Dendritic cell treated with granulocyte-macrophage colony-stimulating factor and Interleukin-4, amounts not matched to agents 40 ng/mL and 50 ng/mL, for 4 days (primary cell): ENCODE measurements at regions not wholly inside any gene's neighbourhood (a gene's known extent, or its start where the extent isn't known, plus 50 kb on each side); places are given as distances from the start of the nearest gene placed in this dataset.

Source experiments
- H3K27ac Mint-ChIP-seq: one replicate; pipeline ENCODE4 v1.8.0; 2022; ENCODE audit warnings: mild to moderate bottlenecking, mixed read lengths
- H3K27me3 Mint-ChIP-seq: one replicate; pipeline ENCODE4 v1.8.0; 2022; ENCODE audit warnings: mild to moderate bottlenecking, mixed read lengths
- H3K36me3 Mint-ChIP-seq: one replicate; pipeline ENCODE4 v1.8.0; 2022; ENCODE audit warnings: low read depth, mixed read lengths
- H3K4me1 Mint-ChIP-seq: one replicate; pipeline ENCODE4 v1.8.0; 2022; ENCODE audit warnings: low read depth, mixed read lengths
- H3K4me3 Mint-ChIP-seq: one replicate; pipeline ENCODE4 v1.8.0; 2022; ENCODE audit warnings: mild to moderate bottlenecking, moderate library complexity, mixed read lengths
- H3K9me3 Mint-ChIP-seq: one replicate; pipeline ENCODE4 v1.8.0; 2022; ENCODE audit warnings: mixed read lengths
- intact Hi-C: fragments of 100-400 bp; cut with micrococcal nuclease; formaldehyde crosslinking; loops from one replicate; pipeline ENCODE4 v1.15.0; 2022

- H3K27ac Mint-ChIP-seq: no peak overlapping the region
- H3K27me3 Mint-ChIP-seq: no peaks in the 10 kb centered on the region
- no peaks in the 10 kb centered on the region for H3K9me3 Mint-ChIP-seq
- no peaks in the 10 kb centered on the region for H3K36me3 Mint-ChIP-seq
- intact Hi-C loops: no loop called here
- H3K4me1 Mint-ChIP-seq: no peaks in the 10 kb centered on the region
- H3K4me3 Mint-ChIP-seq: no peak overlapping the region
Observed at GRCh38 chr21:31470896-31471694, 127.0 kb upstream of the TIAM1 start.

- intact Hi-C loops: no loop called here
- Mint-ChIP-seq H3K4me3 (no peak overlapping the region), H3K27ac (no peak overlapping the region), H3K9me3 (no peaks in the 10 kb centered on the region), H3K4me1 (peaks cover 9% of the 10 kb centered on the region), H3K36me3 (no peaks in the 10 kb centered on the region), H3K27me3 (no peaks in the 10 kb centered on the region)
Observed at GRCh38 chr21:31460980-31461379, 116.9 kb upstream of the TIAM1 start.

- Mint-ChIP-seq H3K4me1 (peaks cover 9% of the 10 kb centered on the region), H3K9me3 (no peaks in the 10 kb centered on the region), H3K4me3 (no peak overlapping the region), H3K27me3 (no peaks in the 10 kb centered on the region), H3K27ac (no peak overlapping the region), H3K36me3 (no peaks in the 10 kb centered on the region)
- intact Hi-C loops: no loop called here
Observed at GRCh38 chr21:31459457-31459856, 115.4 kb upstream of the TIAM1 start.

GRCh38 chr21:31457675-31458074, 113.6 kb upstream of the TIAM1 start:
- intact Hi-C loops: no loop called here
- no peaks in the 10 kb centered on the region for H3K9me3 Mint-ChIP-seq
- no peak overlapping the region for H3K27ac Mint-ChIP-seq
- H3K4me3 Mint-ChIP-seq: no peak overlapping the region
- H3K36me3 Mint-ChIP-seq: no peaks in the 10 kb centered on the region
- H3K4me1 Mint-ChIP-seq: peaks cover 13% of the 10 kb centered on the region
- no peaks in the 10 kb centered on the region for H3K27me3 Mint-ChIP-seq

GRCh38 chr21:31456201-31456600, 112.1 kb upstream of the TIAM1 start:
- Mint-ChIP-seq H3K27me3 (no peaks in the 10 kb centered on the region), H3K4me1 (peaks cover 22% of the 10 kb centered on the region), H3K36me3 (no peaks in the 10 kb centered on the region), H3K27ac (no peak overlapping the region), H3K4me3 (no peak overlapping the region), H3K9me3 (no peaks in the 10 kb centered on the region)
- intact Hi-C loops: no loop called here

- no peak overlapping the region for H3K4me3 Mint-ChIP-seq
- H3K36me3 Mint-ChIP-seq: no peaks in the 10 kb centered on the region
- intact Hi-C loops: no loop called here
- H3K27me3 Mint-ChIP-seq: no peaks in the 10 kb centered on the region
- peaks cover 23% of the 10 kb centered on the region for H3K4me1 Mint-ChIP-seq
- no peaks in the 10 kb centered on the region for H3K9me3 Mint-ChIP-seq
- no peak overlapping the region for H3K27ac Mint-ChIP-seq
Observed at GRCh38 chr21:31455506-31455905, 111.4 kb upstream of the TIAM1 start.

GRCh38 chr21:31450980-31451379, 106.9 kb upstream of the TIAM1 start:
- Mint-ChIP-seq H3K4me3 (no peak overlapping the region), H3K27me3 (no peaks in the 10 kb centered on the region), H3K4me1 (peaks cover 42% of the 10 kb centered on the region), H3K9me3 (no peaks in the 10 kb centered on the region), H3K36me3 (no peaks in the 10 kb centered on the region), H3K27ac (no peak overlapping the region)
- intact Hi-C loops: no loop called here

GRCh38 chr21:31449921-31450535, 106.0 kb upstream of the TIAM1 start:
- no peak overlapping the region for H3K27ac Mint-ChIP-seq
- no peaks in the 10 kb centered on the region for H3K36me3 Mint-ChIP-seq
- H3K27me3 Mint-ChIP-seq: no peaks in the 10 kb centered on the region
- no peak overlapping the region for H3K4me3 Mint-ChIP-seq
- H3K9me3 Mint-ChIP-seq: no peaks in the 10 kb centered on the region
- peaks cover 51% of the 10 kb centered on the region for H3K4me1 Mint-ChIP-seq
- intact Hi-C loops: no loop called here

GRCh38 chr21:31448496-31448895, 104.4 kb upstream of the TIAM1 start:
- Mint-ChIP-seq H3K36me3 (no peaks in the 10 kb centered on the region), H3K4me3 (no peak overlapping the region), H3K27ac (peak overlapping the region; percentile 22), H3K4me1 (peaks cover 66% of the 10 kb centered on the region), H3K9me3 (no peaks in the 10 kb centered on the region), H3K27me3 (no peaks in the 10 kb centered on the region)
- intact Hi-C loops: no loop called here

GRCh38 chr21:31447505-31447904, 103.4 kb upstream of the TIAM1 start:
- Mint-ChIP-seq H3K9me3 (no peaks in the 10 kb centered on the region), H3K27me3 (no peaks in the 10 kb centered on the region), H3K4me1 (peaks cover 71% of the 10 kb centered on the region), H3K4me3 (no peak overlapping the region), H3K36me3 (no peaks in the 10 kb centered on the region), H3K27ac (peak overlapping the region; percentile 22)
- intact Hi-C loops: no loop called here

- Mint-ChIP-seq H3K4me1 (peaks cover 71% of the 10 kb centered on the region), H3K4me3 (no peak overlapping the region), H3K36me3 (no peaks in the 10 kb centered on the region), H3K27ac (peak overlapping the region; percentile 87), H3K9me3 (no peaks in the 10 kb centered on the region), H3K27me3 (no peaks in the 10 kb centered on the region)
- intact Hi-C loops: no loop called here
Observed at GRCh38 chr21:31446226-31446855, 102.3 kb upstream of the TIAM1 start.

GRCh38 chr21:31445137-31445536, 101.1 kb upstream of the TIAM1 start:
- Mint-ChIP-seq H3K27me3 (no peaks in the 10 kb centered on the region), H3K9me3 (peaks cover 11% of the 10 kb centered on the region), H3K36me3 (no peaks in the 10 kb centered on the region), H3K4me3 (no peak overlapping the region), H3K4me1 (peaks cover 68% of the 10 kb centered on the region), H3K27ac (peak overlapping the region; percentile 87)
- intact Hi-C loops: no loop called here

- Mint-ChIP-seq H3K4me3 (no peak overlapping the region), H3K36me3 (no peaks in the 10 kb centered on the region), H3K27ac (peak overlapping the region; percentile 87), H3K4me1 (peaks cover 67% of the 10 kb centered on the region), H3K27me3 (no peaks in the 10 kb centered on the region), H3K9me3 (peaks cover 14% of the 10 kb centered on the region)
- intact Hi-C loops: loop anchor here (5.0 kb wide), 1 partner anchor 92 kb away; no protein-coding TSS in a partner anchor
Observed at GRCh38 chr21:31443736-31444521, 99.9 kb upstream of the TIAM1 start.

GRCh38 chr21:31442339-31442738, 98.3 kb upstream of the TIAM1 start:
- intact Hi-C loops: loop anchor here (5.0 kb wide), 1 partner anchor 90 kb away; no protein-coding TSS in a partner anchor
- peak overlapping the region; percentile 87 for H3K27ac Mint-ChIP-seq
- no peaks in the 10 kb centered on the region for H3K27me3 Mint-ChIP-seq
- peaks cover 14% of the 10 kb centered on the region for H3K9me3 Mint-ChIP-seq
- peaks cover 54% of the 10 kb centered on the region for H3K4me1 Mint-ChIP-seq
- H3K4me3 Mint-ChIP-seq: no peak overlapping the region
- H3K36me3 Mint-ChIP-seq: no peaks in the 10 kb centered on the region
